Ishikawa (cell line): ENCODE measurements at regions not wholly inside any gene's neighbourhood (a gene's known extent, or its start where the extent isn't known, plus 50 kb on each side); places are given as distances from the start of the nearest gene placed in this dataset.

Source experiments
- CREB1 ChIP-seq: IDR thresholded peaks from 2 replicates; pipeline ENCODE4 v1.6.1; 2012; ENCODE audit warnings: low read depth
- FOXM1 ChIP-seq: IDR thresholded peaks from 2 replicates; pipeline ENCODE4 v1.6.1; 2012; ENCODE audit warnings: low read depth, borderline replicate concordance
- RAD21 ChIP-seq: IDR thresholded peaks from 2 replicates; pipeline ENCODE4 v1.6.1; 2012; ENCODE audit warnings: low read depth

DNA sequence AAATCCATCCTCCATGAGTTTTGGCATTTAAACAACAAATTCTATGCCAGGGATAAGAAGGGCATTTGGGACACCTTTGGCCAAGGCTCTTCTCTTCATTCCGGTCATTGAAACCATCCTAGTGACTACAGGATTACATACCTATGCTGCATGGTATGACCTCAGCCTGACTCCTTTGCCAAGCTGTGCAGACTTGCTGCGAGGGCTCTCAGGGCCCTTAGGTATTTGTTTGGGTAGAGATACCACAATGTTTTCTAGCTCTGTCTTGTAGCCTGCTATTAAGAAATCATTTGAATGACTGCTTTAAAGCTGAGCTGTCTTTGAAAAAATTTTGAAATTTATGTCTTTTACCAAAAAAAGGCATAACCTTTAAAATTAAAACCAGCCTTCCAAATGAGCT lies 749.8 kb upstream of the SGO1 start:
- no peak for TF ChIP-seq CREB1
- TF ChIP-seq RAD21: no peak
- TF ChIP-seq FOXM1: no peak
